Nephron (organoid): ENCODE measurements at regions not wholly inside any gene's neighbourhood (a gene's known extent, or its start where the extent isn't known, plus 50 kb on each side); places are given as distances from the start of the nearest gene placed in this dataset.

Source experiments
- H3K27ac Mint-ChIP-seq, 3 experiments: 2 replicates each; pipeline ENCODE4 v1.8.0; 2020; ENCODE audit warnings: mixed read lengths in 3 of 3, mild to moderate bottlenecking in 2 of 3, moderate library complexity in 1 of 3
- H3K27me3 Mint-ChIP-seq: 2 replicates; pipeline ENCODE4 v1.8.0; 2021; ENCODE audit warnings: low read depth, mild to moderate bottlenecking, moderate library complexity, mixed read lengths
- H3K36me3 Mint-ChIP-seq: 2 replicates; pipeline ENCODE4 v1.8.0; 2020; ENCODE audit warnings: low read depth, mixed read lengths
- H3K4me1 Mint-ChIP-seq: 2 replicates; pipeline ENCODE4 v1.8.0; 2020; ENCODE audit warnings: mixed read lengths
- H3K4me3 Mint-ChIP-seq, 3 experiments: 2 replicates each; pipeline ENCODE4 v1.8.0; 2020; ENCODE audit warnings: mild to moderate bottlenecking in 3 of 3, mixed read lengths in 3 of 3, moderate library complexity in 2 of 3
- H3K9me3 Mint-ChIP-seq: 2 replicates; pipeline ENCODE4 v1.8.0; 2020; ENCODE audit warnings: mixed read lengths
- TF ChIP-seq, protein P1 (sequence below), 3 experiments: fragments of 200-600 bp; sonication (generic); IDR thresholded peaks; one replicate each; pipeline ENCODE4 v1.5.0; 2021; ENCODE audit warnings: antibody characterized with exemption in 3 of 3; ENCODE audit not compliant: unreplicated experiment in 3 of 3

DNA sequence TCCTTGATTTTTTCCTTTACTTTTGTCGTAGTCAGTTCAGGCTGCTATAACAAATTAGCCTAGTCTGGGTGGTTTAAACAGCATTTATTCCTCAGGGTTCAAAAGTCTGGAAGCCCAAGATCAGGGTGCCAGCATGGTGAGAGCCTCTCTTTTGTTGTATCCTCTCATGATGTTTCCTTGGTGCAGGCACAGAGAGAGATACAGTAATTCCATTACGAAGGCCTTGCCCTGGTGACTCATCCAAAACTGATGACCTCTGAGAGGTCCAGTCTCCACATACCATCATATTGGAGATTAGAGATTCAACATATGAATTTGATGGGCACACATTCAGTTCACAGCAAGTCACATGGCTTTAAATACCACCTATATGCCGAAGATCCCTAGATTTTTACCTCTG, 253.8 kb downstream of the CYRIA start:
- no peak overlapping the region for H3K27ac Mint-ChIP-seq
- peaks cover 3% of the 10 kb centered on the region for H3K9me3 Mint-ChIP-seq
- peaks cover 9% of the 10 kb centered on the region for H3K27me3 Mint-ChIP-seq
- TF ChIP-seq, protein P1, sequence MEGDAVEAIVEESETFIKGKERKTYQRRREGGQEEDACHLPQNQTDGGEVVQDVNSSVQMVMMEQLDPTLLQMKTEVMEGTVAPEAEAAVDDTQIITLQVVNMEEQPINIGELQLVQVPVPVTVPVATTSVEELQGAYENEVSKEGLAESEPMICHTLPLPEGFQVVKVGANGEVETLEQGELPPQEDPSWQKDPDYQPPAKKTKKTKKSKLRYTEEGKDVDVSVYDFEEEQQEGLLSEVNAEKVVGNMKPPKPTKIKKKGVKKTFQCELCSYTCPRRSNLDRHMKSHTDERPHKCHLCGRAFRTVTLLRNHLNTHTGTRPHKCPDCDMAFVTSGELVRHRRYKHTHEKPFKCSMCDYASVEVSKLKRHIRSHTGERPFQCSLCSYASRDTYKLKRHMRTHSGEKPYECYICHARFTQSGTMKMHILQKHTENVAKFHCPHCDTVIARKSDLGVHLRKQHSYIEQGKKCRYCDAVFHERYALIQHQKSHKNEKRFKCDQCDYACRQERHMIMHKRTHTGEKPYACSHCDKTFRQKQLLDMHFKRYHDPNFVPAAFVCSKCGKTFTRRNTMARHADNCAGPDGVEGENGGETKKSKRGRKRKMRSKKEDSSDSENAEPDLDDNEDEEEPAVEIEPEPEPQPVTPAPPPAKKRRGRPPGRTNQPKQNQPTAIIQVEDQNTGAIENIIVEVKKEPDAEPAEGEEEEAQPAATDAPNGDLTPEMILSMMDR (IDR thresholded peaks at IDR 0.05; ENCODE audit: unreplicated experiment in 3 of 3) = no peak
- peaks cover 4% of the 10 kb centered on the region for H3K36me3 Mint-ChIP-seq
- no peak overlapping the region for H3K4me3 Mint-ChIP-seq
- peaks cover 13% of the 10 kb centered on the region for H3K4me1 Mint-ChIP-seq

DNA sequence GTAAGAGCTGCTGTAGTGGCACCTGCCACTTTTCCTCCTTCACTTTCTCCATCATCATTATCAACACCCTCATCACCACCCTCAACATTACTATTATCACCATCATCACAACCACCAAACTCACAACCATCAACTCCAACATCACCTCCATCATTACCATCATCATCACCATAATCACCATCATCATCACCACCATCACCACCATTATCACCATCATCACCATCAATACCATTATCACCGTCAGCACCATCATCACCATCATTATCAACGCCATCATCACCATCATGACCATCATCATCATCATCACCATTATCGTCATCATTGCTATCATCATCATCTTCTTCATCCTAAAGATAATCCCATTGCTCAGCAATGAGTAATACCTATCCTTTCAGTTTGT, 255.8 kb downstream of the CYRIA start:
- TF ChIP-seq, protein P1 (IDR thresholded peaks at IDR 0.05; ENCODE audit: unreplicated experiment in 3 of 3) = no peak
- Mint-ChIP-seq H3K27ac (no peak overlapping the region), H3K36me3 (no peaks in the 10 kb centered on the region), H3K9me3 (no peaks in the 10 kb centered on the region), H3K4me1 (peaks cover 18% of the 10 kb centered on the region), H3K27me3 (peaks cover 9% of the 10 kb centered on the region), H3K4me3 (no peak overlapping the region)

DNA sequence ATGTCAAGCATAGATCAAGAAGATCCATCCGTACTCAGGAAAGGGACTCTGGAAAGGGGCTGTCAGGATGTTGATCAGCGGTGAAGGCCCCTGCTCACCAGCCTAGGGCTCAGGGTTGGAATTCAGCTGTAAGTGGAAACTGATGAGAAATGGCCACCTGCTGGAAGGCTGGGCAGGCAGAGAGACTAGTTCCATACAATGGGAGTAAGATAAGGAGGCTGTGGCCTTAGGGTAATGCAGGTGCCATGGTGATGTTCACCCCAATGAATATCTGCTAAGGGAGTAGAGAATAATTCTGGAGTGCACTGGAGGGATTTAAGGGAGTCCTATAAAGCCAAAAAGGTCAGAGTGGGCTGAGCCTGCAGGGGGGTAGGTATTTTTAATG, 256.6 kb downstream of the CYRIA start:
- Mint-ChIP-seq H3K27me3 (peaks cover 13% of the 10 kb centered on the region), H3K9me3 (no peaks in the 10 kb centered on the region), H3K36me3 (no peaks in the 10 kb centered on the region), H3K4me1 (peaks cover 26% of the 10 kb centered on the region), H3K4me3 (no peak overlapping the region), H3K27ac (no peak overlapping the region)
- TF ChIP-seq, protein P1 (IDR thresholded peaks at IDR 0.05; ENCODE audit: unreplicated experiment in 3 of 3) = no peak

DNA sequence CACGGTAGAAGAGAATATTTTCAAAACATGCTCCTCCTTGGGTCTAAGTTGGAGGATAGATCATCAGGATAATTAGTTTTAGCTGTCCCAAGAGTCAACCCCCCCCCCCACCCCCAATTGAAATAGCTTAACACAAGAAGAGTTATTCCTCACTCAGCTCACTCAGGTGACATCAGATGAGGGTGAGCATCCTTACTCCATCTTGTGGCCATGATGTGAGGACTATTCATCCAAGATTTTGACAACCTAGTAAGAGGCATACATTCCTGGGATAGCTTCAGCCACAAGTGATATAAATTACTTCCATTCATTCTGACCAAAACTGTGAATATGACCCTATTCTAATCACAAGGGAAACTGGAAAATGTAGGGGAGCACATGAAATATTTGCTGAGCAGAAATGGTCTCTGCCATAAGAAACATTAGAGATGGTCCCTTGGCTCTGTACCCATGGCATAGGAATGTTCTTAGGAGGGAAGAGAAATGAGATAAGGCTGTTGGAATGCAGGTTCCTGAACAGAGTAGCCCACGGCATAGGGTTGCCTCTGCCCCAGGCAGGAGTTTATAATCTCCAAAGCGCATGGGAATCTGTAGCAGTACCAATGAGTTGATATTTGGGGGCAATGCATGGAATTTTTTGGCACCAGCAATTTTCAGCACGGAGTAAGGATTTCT, 257.2 kb downstream of the CYRIA start:
- TF ChIP-seq, protein P1 (IDR thresholded peaks at IDR 0.05; ENCODE audit: unreplicated experiment in 3 of 3) = no peak
- peaks cover 13% of the 10 kb centered on the region for H3K27me3 Mint-ChIP-seq
- no peak overlapping the region for H3K27ac Mint-ChIP-seq
- no peaks in the 10 kb centered on the region for H3K36me3 Mint-ChIP-seq
- no peak overlapping the region for H3K4me3 Mint-ChIP-seq
- H3K9me3 Mint-ChIP-seq = no peaks in the 10 kb centered on the region
- peaks cover 29% of the 10 kb centered on the region for H3K4me1 Mint-ChIP-seq

DNA sequence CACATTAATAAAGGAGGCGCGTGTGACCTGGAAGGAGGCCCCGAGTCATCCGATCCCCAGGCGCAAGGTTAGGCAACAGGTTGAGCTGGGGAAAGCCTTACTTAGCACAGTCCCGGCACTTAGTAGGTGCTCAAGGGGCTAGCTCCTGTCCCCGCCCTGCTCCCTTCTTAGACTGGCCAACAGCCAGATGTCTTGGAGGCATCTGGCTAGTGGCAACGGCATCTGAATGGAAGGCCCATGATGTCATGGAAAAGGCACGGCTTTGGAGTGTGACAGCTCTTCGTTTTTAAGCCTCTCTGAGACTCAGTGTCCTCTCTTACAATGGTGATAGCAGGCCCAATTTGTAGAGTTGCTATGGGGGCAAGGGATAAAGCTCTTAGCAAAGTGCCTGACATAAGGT, 258.3 kb downstream of the CYRIA start:
- peaks cover 13% of the 10 kb centered on the region for H3K27me3 Mint-ChIP-seq
- H3K9me3 Mint-ChIP-seq = no peaks in the 10 kb centered on the region
- H3K36me3 Mint-ChIP-seq = no peaks in the 10 kb centered on the region

More for the DNA sequence above, 258.3 kb downstream of the CYRIA start:
- Mint-ChIP-seq H3K4me3 (no peak overlapping the region), H3K27ac (peak overlapping the region in 2 of 3 experiments; percentile 33 to 68), H3K4me1 (peaks cover 29% of the 10 kb centered on the region)
- TF ChIP-seq, protein P1 (IDR thresholded peaks at IDR 0.05; ENCODE audit: unreplicated experiment in 3 of 3) = no peak
